T-helper 9 cell (primary cell): ENCODE measurements at regions not wholly inside any gene's neighbourhood (a gene's known extent, or its start where the extent isn't known, plus 50 kb on each side); places are given as distances from the start of the nearest gene placed in this dataset.

ENCODE experiments used
- DNase-seq: peaks from one replicate; pipeline ENCODE4 v3.0.0-alpha.2; 2020

DNA sequence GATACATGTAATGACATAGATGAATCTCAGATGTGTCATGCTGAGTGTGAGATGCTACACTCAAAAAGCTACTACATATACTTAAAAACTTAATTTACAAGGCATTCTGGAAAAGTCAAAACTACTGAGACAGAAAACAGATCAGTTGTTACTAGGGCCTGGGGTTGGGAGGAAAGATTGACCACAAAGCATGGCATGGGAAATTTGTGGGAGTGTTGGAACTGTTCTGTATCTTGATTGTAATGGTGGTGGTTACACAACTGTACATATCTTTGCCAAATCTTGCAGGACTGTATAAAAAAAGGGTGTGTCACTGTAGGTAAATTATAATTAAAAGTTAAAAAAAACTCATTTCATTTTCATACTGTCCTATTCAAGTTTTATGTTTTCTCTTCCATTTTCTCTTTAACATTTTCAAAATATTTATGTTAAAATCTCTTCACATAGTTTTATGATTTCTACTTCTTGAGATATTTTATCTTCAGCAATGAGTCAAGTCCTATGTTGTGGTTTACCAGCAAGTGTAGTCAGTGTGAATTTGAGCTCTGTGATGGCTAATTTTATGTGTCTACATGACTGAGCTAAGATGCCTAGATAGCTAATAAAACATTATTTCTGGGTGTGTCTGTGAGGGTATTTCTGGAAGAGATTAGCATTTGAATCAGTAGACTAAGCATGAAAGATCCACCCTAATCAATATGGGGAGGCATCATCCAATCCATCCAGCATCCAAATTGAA lies 58.6 kb upstream of the VRK2 start:
- DNase-seq: no peak

DNA sequence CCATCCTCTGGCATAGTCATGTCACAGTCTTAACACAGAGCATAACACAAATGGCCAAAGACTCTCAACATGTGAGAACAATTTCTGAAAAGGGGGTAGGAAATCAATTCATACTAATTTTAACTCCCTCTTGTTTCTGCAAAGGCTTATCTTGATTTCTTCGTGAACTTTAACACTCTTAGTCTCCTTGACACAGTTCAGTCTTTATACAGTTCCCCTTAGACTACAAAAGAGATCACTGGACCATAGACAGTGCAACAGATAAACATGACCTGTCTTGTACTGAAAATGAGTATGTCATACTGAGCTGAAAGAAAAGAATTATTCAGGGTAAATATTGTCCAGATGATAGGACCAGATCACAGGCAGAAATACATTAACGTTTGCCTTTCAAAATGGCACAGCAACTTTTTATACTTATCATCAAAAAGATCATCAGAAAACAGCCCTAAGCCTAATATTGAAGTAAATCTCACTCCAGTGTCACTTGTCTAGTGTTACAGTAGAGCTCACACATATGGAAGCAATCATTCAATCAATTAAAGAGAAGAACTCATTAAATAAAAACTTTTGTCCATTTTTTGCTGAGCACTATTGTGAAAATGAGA lies 56.4 kb upstream of the VRK2 start:
- DNase-seq: no peak
